OCI-LY1 (cell line): ENCODE measurements at regions not wholly inside any gene's neighbourhood (a gene's known extent, or its start where the extent isn't known, plus 50 kb on each side); places are given as distances from the start of the nearest gene placed in this dataset.

ENCODE experiments used
- H2AFZ ChIP-seq: fragments of 200-600 bp; sonication (generic), shearing (Covaris generic); 2 replicates; pipeline ENCODE4 v1.6.0; 2014; ENCODE audit warnings: antibody characterized with exemption, mild to moderate bottlenecking, low read length
- H3F3A ChIP-seq: fragments of 200-600 bp; sonication (generic), shearing (Covaris generic); 2 replicates; pipeline ENCODE4 v1.6.0; 2014; ENCODE audit warnings: mild to moderate bottlenecking, antibody characterized with exemption, low read length, moderate library complexity; ENCODE audit not compliant: insufficient read depth
- H3K27ac ChIP-seq: fragments of 200-600 bp; sonication (generic); 2 replicates; pipeline ENCODE4 v1.5.1; 2014; ENCODE audit warnings: low read length, mixed run types, mild to moderate bottlenecking, low read depth; ENCODE audit not compliant: poor library complexity, severe bottlenecking
- H3K27me3 ChIP-seq: fragments of 200-600 bp; sonication (generic); 2 replicates; pipeline ENCODE4 v1.6.0; 2014; ENCODE audit warnings: antibody characterized with exemption, mild to moderate bottlenecking, low read length, moderate library complexity; ENCODE audit not compliant: insufficient read depth
- H3K36me3 ChIP-seq: fragments of 200-600 bp; sonication (generic); 2 replicates; pipeline ENCODE4 v1.6.1; 2014; ENCODE audit warnings: mild to moderate bottlenecking, antibody characterized with exemption, low read length, moderate library complexity, mixed read lengths; ENCODE audit not compliant: insufficient read depth
- H3K4me1 ChIP-seq: fragments of 200-600 bp; sonication (generic); 2 replicates; pipeline ENCODE4 v1.5.1; 2014; ENCODE audit warnings: mild to moderate bottlenecking, low read length, moderate library complexity; ENCODE audit not compliant: insufficient read depth, severe bottlenecking
- H3K4me2 ChIP-seq: fragments of 200-600 bp; sonication (generic), shearing (Covaris generic); 2 replicates; pipeline ENCODE4 v1.6.1; 2014; ENCODE audit warnings: low read length
- H3K4me3 ChIP-seq: fragments of 200-600 bp; sonication (generic); 2 replicates; pipeline ENCODE4 v1.5.1; 2014; ENCODE audit warnings: low read length, low read depth, mild to moderate bottlenecking, mixed read lengths; ENCODE audit not compliant: poor library complexity, severe bottlenecking
- H3K79me2 ChIP-seq: fragments of 200-600 bp; shearing (Covaris generic); 2 replicates; pipeline ENCODE4 v1.6.1; 2016; ENCODE audit warnings: mixed run types, low read length, mixed read lengths; ENCODE audit not compliant: insufficient read depth
- H3K9ac ChIP-seq: fragments of 200-600 bp; sonication (generic), shearing (Covaris generic); 2 replicates; pipeline ENCODE4 v1.6.1; 2014; ENCODE audit warnings: mild to moderate bottlenecking, low read length, mixed read lengths
- H3K9me2 ChIP-seq: fragments of 200-600 bp; sonication (generic), shearing (Covaris generic); 2 replicates; pipeline ENCODE4 v1.6.1; 2014; ENCODE audit warnings: low read depth, mild to moderate bottlenecking, low read length, mixed read lengths
- H3K9me3 ChIP-seq: fragments of 200-600 bp; shearing (Covaris generic); 2 replicates; pipeline ENCODE4 v1.6.1; 2014; ENCODE audit warnings: low read length, mixed read lengths
- H4K20me1 ChIP-seq: fragments of 200-600 bp; sonication (generic), shearing (Covaris generic); 2 replicates; pipeline ENCODE4 v1.6.0; 2016; ENCODE audit warnings: mild to moderate bottlenecking, low read length; ENCODE audit not compliant: insufficient read depth
- CTCF ChIP-seq: fragments of 200-600 bp; sonication (generic), shearing (Covaris generic); IDR thresholded peaks from 2 replicates; pipeline ENCODE4 v1.5.1; 2017; ENCODE audit warnings: mild to moderate bottlenecking, antibody characterized with exemption, low read length, moderate library complexity, mixed read lengths
- EZH2 ChIP-seq: fragments of 200-600 bp; sonication (generic), shearing (Covaris generic); IDR thresholded peaks from 2 replicates; pipeline ENCODE4 v1.8.0; 2017; ENCODE audit warnings: borderline replicate concordance, mixed run types, mild to moderate bottlenecking, antibody characterized with exemption, low read length, moderate library complexity, mixed read lengths

GRCh38 chr2:190807886-190808285, 72.7 kb upstream of the GLS start:
- Histone ChIP-seq H3K36me3 (no peaks in the 10 kb centered on the region), H3K4me1 (no peaks in the 10 kb centered on the region), H3K27me3 (no peaks in the 10 kb centered on the region)

DNA sequence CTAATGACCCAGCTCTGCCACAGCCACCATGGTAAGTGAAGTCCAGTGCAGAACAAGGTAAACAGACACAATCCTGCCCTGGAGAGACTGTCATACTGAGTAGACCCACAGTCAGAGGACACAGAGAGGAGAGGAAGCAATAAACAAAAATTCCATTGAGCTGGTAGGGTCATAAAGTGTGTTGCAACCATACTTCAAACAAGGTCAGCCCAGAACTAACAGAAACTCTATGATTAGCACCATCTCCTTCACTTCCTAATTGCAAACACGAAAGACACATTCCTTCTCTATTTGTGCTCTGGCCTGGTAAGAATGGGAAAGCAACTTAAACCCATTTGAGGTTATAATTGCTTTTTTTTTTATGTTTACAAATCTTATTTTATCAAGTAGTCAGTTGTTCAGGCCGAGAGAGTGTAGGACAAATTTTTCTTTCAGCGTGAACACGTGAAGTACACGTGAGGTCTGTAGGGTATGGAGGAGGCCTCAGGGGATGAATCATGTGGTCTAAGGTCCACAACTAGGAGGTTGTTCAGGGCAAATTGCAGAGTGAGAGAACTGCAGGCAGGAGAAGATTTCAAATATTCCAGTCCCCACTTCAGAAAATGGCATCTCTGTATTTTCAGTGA, 71.4 kb upstream of the GLS start:
- Histone ChIP-seq H3K79me2 (no peaks in the 10 kb centered on the region), H3K4me3 (no peak overlapping the region), H3K9ac (no peak overlapping the region), H4K20me1 (no peaks in the 10 kb centered on the region), H3K9me2 (no peaks in the 10 kb centered on the region), H3K27me3 (no peaks in the 10 kb centered on the region), H2AFZ (no peak overlapping the region), H3K4me2 (no peak overlapping the region), H3F3A (no peaks in the 10 kb centered on the region), H3K36me3 (no peaks in the 10 kb centered on the region), H3K4me1 (no peaks in the 10 kb centered on the region), H3K9me3 (no peaks in the 10 kb centered on the region), H3K27ac (no peak overlapping the region)
- no peak for TF ChIP-seq EZH2
- no peak for TF ChIP-seq CTCF

More at GRCh38 chr2:190807886-190808285, 72.7 kb upstream of the GLS start:
- Histone ChIP-seq H3K4me2 (no peak overlapping the region), H3K9me3 (no peaks in the 10 kb centered on the region), H3F3A (no peaks in the 10 kb centered on the region), H4K20me1 (no peaks in the 10 kb centered on the region), H3K9me2 (no peaks in the 10 kb centered on the region), H3K4me3 (no peak overlapping the region), H3K79me2 (no peaks in the 10 kb centered on the region), H3K9ac (no peak overlapping the region), H3K27ac (no peak overlapping the region), H2AFZ (no peak overlapping the region)
- no peak for TF ChIP-seq CTCF
- TF ChIP-seq EZH2: no peak

DNA sequence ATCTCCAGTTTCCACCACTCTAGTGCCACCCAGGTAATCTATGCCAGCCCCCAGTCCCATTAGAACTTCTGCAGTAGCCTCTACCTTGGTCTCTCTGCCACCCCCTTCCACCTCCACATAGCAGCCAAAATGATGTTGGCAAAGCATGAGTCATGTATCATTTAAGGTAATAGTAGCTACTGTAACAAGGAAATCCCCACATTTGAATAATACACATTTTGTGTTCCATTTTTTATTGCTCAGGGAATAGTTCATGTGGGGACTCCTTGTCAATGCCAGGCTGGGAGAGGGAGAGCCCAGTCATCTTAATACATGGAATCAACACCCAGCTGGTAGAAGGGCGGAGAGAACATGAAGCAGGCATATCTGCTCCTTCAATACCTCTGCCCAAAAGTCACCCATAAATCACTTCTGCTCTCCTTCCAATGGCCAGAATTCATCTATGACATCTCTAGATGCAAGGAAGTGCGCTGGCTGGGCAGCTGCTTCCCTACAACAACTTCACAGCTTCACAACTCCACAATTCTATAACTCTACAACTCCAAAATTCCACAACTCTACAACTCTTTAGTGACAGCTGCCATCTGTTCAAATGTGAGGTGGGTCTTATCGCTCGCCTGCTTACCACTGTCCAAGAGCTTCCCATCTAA, 70.6 kb upstream of the GLS start:
- H3K36me3 ChIP-seq: no peaks in the 10 kb centered on the region
- TF ChIP-seq CTCF (no peak), EZH2 (no peak)
- H3K9ac ChIP-seq: no peak overlapping the region
- H3K9me3 ChIP-seq: no peaks in the 10 kb centered on the region
- H3F3A ChIP-seq: no peaks in the 10 kb centered on the region
- no peaks in the 10 kb centered on the region for H3K4me1 ChIP-seq
- H3K4me3 ChIP-seq: no peak overlapping the region
- no peak overlapping the region for H3K4me2 ChIP-seq
- no peaks in the 10 kb centered on the region for H3K79me2 ChIP-seq
- H3K27me3 ChIP-seq: no peaks in the 10 kb centered on the region
- no peak overlapping the region for H3K27ac ChIP-seq
- no peak overlapping the region for H2AFZ ChIP-seq
- no peaks in the 10 kb centered on the region for H4K20me1 ChIP-seq
- no peaks in the 10 kb centered on the region for H3K9me2 ChIP-seq
